HepG2 (cell line): ENCODE measurements at regions not wholly inside any gene's neighbourhood (a gene's known extent, or its start where the extent isn't known, plus 50 kb on each side); places are given as distances from the start of the nearest gene placed in this dataset.

Experiments
- AGO2 ChIP-seq: fragments of 200-400 bp; formaldehyde crosslinking; optimal IDR thresholded peaks from 2 replicates; pipeline ENCODE3; 2017; ENCODE audit warnings: mild to moderate bottlenecking, low read depth, low read length, moderate library complexity
- ATF6 ChIP-seq: sonication (generic); formaldehyde crosslinking; conservative IDR thresholded peaks from 2 replicates; pipeline ENCODE4 v1.4.0; 2020; ENCODE audit warnings: missing genetic modification reagents
- CREB1 ChIP-seq, 2 experiments: fragments of 450-650 bp in 1 of 2; IDR thresholded peaks; 2 replicates each; pipeline ENCODE4 v1.6.1; 2016 to 2017; ENCODE audit warnings: control low read depth in 1 of 2, mild to moderate bottlenecking in 1 of 2, missing compliant biosample characterization in 1 of 2, missing genetic modification characterization in 1 of 2
- ESRRA ChIP-seq: sonication (generic); formaldehyde crosslinking; IDR thresholded peaks from 2 replicates; pipeline ENCODE4 v1.5.1; 2020; ENCODE audit warnings: mild to moderate bottlenecking, low read depth, missing genetic modification reagents
- FOXA1 ChIP-seq, 2 experiments: fragments of 450-650 bp in 1 of 2; sonication (generic) in 1 of 2; formaldehyde crosslinking in 1 of 2; IDR thresholded peaks; 2 replicates each; pipeline versions ENCODE4 v1.4.0 to v1.6.1; 2016 to 2020; ENCODE audit warnings: missing genetic modification reagents in 1 of 2
- HDAC1 ChIP-seq: sonication (generic); formaldehyde crosslinking; IDR thresholded peaks from 2 replicates; pipeline ENCODE4 v1.5.1; 2020; ENCODE audit warnings: mild to moderate bottlenecking, missing genetic modification reagents
- HMG20A ChIP-seq: IDR thresholded peaks from 2 replicates; pipeline ENCODE4 v1.6.1; 2016; ENCODE audit warnings: borderline replicate concordance
- KLF6 ChIP-seq: IDR thresholded peaks from 2 replicates; pipeline ENCODE4 v1.8.0; 2016; ENCODE audit warnings: missing biosample characterization, missing genetic modification reagents
- MIXL1 ChIP-seq: IDR thresholded peaks from 2 replicates; pipeline ENCODE4 v1.6.1; 2016
- MXD1 ChIP-seq: sonication (generic); formaldehyde crosslinking; IDR thresholded peaks from 2 replicates; pipeline ENCODE4 v1.4.0; 2020; ENCODE audit warnings: mild to moderate bottlenecking, missing genetic modification reagents
- NCOA2 ChIP-seq: sonication (generic); formaldehyde crosslinking; IDR thresholded peaks from 2 replicates; pipeline ENCODE4 v1.8.0; 2022; ENCODE audit warnings: inconsistent platforms
- NCOR1 ChIP-seq: fragments of 200-600 bp; sonication (generic); IDR thresholded peaks from 2 replicates; pipeline ENCODE4 v1.7.0; 2017; ENCODE audit warnings: antibody characterized with exemption, low read length, borderline replicate concordance
- NFE2L2 ChIP-seq: fragments of 150-350 bp; IDR thresholded peaks from 2 replicates; pipeline ENCODE4 v1.6.1; 2014; ENCODE audit warnings: low read length
- PCBP2 ChIP-seq: fragments of 200-400 bp; formaldehyde crosslinking; optimal IDR thresholded peaks from 2 replicates; pipeline ENCODE3; 2018; ENCODE audit warnings: low read length, low read depth; ENCODE audit not compliant: poor library complexity, severe bottlenecking
- PTBP1 ChIP-seq: fragments of 200-400 bp; formaldehyde crosslinking; IDR thresholded peaks from 2 replicates; pipeline ENCODE4 v1.6.1; 2018; ENCODE audit warnings: low read length, low read depth; ENCODE audit not compliant: poor library complexity, severe bottlenecking
- RBM22 ChIP-seq: fragments of 200-400 bp; formaldehyde crosslinking; optimal IDR thresholded peaks from 2 replicates; pipeline ENCODE3; 2017; ENCODE audit warnings: mild to moderate bottlenecking, low read length, moderate library complexity
- RCOR2 ChIP-seq: IDR thresholded peaks from 2 replicates; pipeline ENCODE4 v1.6.1; 2016; ENCODE audit warnings: missing biosample characterization, missing genetic modification reagents
- RFX3 ChIP-seq: IDR thresholded peaks from 2 replicates; pipeline ENCODE4 v1.6.1; 2016; ENCODE audit warnings: missing biosample characterization, missing genetic modification reagents
- SIX1 ChIP-seq: sonication (generic); formaldehyde crosslinking; IDR thresholded peaks from 2 replicates; pipeline ENCODE4 v1.4.0; 2020; ENCODE audit warnings: missing genetic modification reagents, borderline replicate concordance
- SPEN ChIP-seq: sonication (generic); formaldehyde crosslinking; IDR thresholded peaks from 2 replicates; pipeline ENCODE4 v1.5.1; 2020; ENCODE audit warnings: low read depth, mild to moderate bottlenecking, missing genetic modification reagents
- TBX2 ChIP-seq: sonication (generic); formaldehyde crosslinking; IDR thresholded peaks from 2 replicates; pipeline ENCODE4 v1.5.0; 2020; ENCODE audit warnings: missing genetic modification reagents, mild to moderate bottlenecking, borderline replicate concordance
- ZBTB38 ChIP-seq: sonication (generic); formaldehyde crosslinking; IDR thresholded peaks from 2 replicates; pipeline ENCODE4 v1.5.1; 2020; ENCODE audit warnings: mild to moderate bottlenecking, missing genetic modification reagents
- ZC3H4 ChIP-seq: sonication (generic); formaldehyde crosslinking; IDR thresholded peaks from 2 replicates; pipeline ENCODE4 v1.4.0; 2020; ENCODE audit warnings: missing genetic modification reagents, borderline replicate concordance
- ZNF232 ChIP-seq: sonication (generic); formaldehyde crosslinking; IDR thresholded peaks from 2 replicates; pipeline ENCODE4 v1.4.0; 2020; ENCODE audit warnings: missing genetic modification reagents, borderline replicate concordance
- ZNF274 ChIP-seq: sonication (generic); formaldehyde crosslinking; IDR thresholded peaks from 2 replicates; pipeline ENCODE4 v1.5.1; 2020; ENCODE audit warnings: mild to moderate bottlenecking, missing genetic modification reagents
- ZNF3 ChIP-seq: IDR thresholded peaks from 2 replicates; pipeline ENCODE4 v1.7.0; 2017; ENCODE audit warnings: inconsistent platforms
- ZNF567 ChIP-seq: sonication (generic); formaldehyde crosslinking; IDR thresholded peaks from 2 replicates; pipeline ENCODE4 v1.8.1; 2023; ENCODE audit warnings: mild to moderate bottlenecking, missing genetic modification reagents, borderline replicate concordance
- ZNF713 ChIP-seq: sonication (generic); formaldehyde crosslinking; IDR thresholded peaks from 2 replicates; pipeline ENCODE4 v1.4.0; 2020; ENCODE audit warnings: mild to moderate bottlenecking, missing genetic modification reagents
- ZNF749 ChIP-seq: sonication (generic); formaldehyde crosslinking; IDR thresholded peaks from 2 replicates; pipeline ENCODE4 v1.8.0; 2022; ENCODE audit warnings: mild to moderate bottlenecking, missing genetic modification reagents, moderate library complexity, borderline replicate concordance
- ZNF780A ChIP-seq: sonication (generic); formaldehyde crosslinking; IDR thresholded peaks from 2 replicates; pipeline ENCODE4 v1.8.0; 2022; ENCODE audit warnings: mild to moderate bottlenecking, missing genetic modification reagents, moderate library complexity
- ZNF879 ChIP-seq: sonication (generic); formaldehyde crosslinking; IDR thresholded peaks from 2 replicates; pipeline ENCODE4 v1.8.1; 2023; ENCODE audit warnings: missing genetic modification reagents

GRCh38 chr1:4268262-4268888, 368.3 kb upstream of the C1orf174 start (continued):
- no peak for TF ChIP-seq FOXA1 (IDR thresholded peaks at IDR 0.05)
- TF ChIP-seq FOXA1 (CRISPR knock-in tag; IDR thresholded peaks at IDR 0.05), result peak; percentile 27; the same call in 1 of the 2 replicates
- TF ChIP-seq RCOR2, result no peak
- no peak for TF ChIP-seq ZNF232 (CRISPR knock-in tag)
- TF ChIP-seq KLF6, result 0 out of 2 replicates have a peak, but pooled peaks have one; percentile 9
- no peak for TF ChIP-seq NFE2L2
- no peak for TF ChIP-seq NCOA2 (CRISPR knock-in tag)
- TF ChIP-seq ATF6 (CRISPR knock-in tag), result no peak
- TF ChIP-seq ESRRA (CRISPR knock-in tag), result no peak
- no peak for TF ChIP-seq RFX3 (CRISPR knock-in tag)
- peak; percentile 68 for TF ChIP-seq ZBTB38 (CRISPR knock-in tag)
- TF ChIP-seq ZNF274, result no peak
- TF ChIP-seq SIX1 (CRISPR knock-in tag), result no peak
- 0 out of 2 replicates have a peak, but pooled peaks have one; percentile 39 for TF ChIP-seq ZNF749 (CRISPR knock-in tag)
- no peak for TF ChIP-seq ZNF3 (CRISPR knock-in tag)
- TF ChIP-seq PCBP2, result no peak
- TF ChIP-seq CREB1 (IDR thresholded peaks at IDR 0.05), result no peak
- no peak for TF ChIP-seq CREB1 (CRISPR knock-in tag; IDR thresholded peaks at IDR 0.05)
- TF ChIP-seq MIXL1 (CRISPR knock-in tag), result no peak
- TF ChIP-seq ZNF567, result no peak
- TF ChIP-seq TBX2 (CRISPR knock-in tag), result no peak
- TF ChIP-seq SPEN (CRISPR knock-in tag), result peak; percentile 42; the same call in 1 of the 2 replicates
- TF ChIP-seq MXD1, result no peak
- peak; percentile 57 for TF ChIP-seq AGO2
- peak; percentile 20; the same call in 1 of the 2 replicates for TF ChIP-seq ZC3H4 (CRISPR knock-in tag)
- TF ChIP-seq ZNF713, result no peak
- TF ChIP-seq RBM22, result peak; percentile 76
- no peak for TF ChIP-seq HDAC1
- no peak for TF ChIP-seq HMG20A (CRISPR knock-in tag)
- no peak for TF ChIP-seq ZNF879
- peak; percentile 43; the same call in 1 of the 2 replicates for TF ChIP-seq ZNF780A (CRISPR knock-in tag)
- TF ChIP-seq PTBP1, result no peak
- TF ChIP-seq NCOR1, result no peak
